NCI-H146 treated with DMSO at 0.1 percent for 48 hours (cell line): ENCODE measurements at regions not wholly inside any gene's neighbourhood (a gene's known extent, or its start where the extent isn't known, plus 50 kb on each side); places are given as distances from the start of the nearest gene placed in this dataset.
"Not testable (repeated sequence)": the region's sequence is repeated elsewhere in the genome, so short reads cannot be mapped to it uniquely, and the experiment has no call there.

Source experiments
- DNase-seq: peaks from one replicate; lab custom pipeline; 2025; ENCODE audit not compliant: unreplicated experiment; lab: John Stamatoyannopoulos, UW

DNA sequence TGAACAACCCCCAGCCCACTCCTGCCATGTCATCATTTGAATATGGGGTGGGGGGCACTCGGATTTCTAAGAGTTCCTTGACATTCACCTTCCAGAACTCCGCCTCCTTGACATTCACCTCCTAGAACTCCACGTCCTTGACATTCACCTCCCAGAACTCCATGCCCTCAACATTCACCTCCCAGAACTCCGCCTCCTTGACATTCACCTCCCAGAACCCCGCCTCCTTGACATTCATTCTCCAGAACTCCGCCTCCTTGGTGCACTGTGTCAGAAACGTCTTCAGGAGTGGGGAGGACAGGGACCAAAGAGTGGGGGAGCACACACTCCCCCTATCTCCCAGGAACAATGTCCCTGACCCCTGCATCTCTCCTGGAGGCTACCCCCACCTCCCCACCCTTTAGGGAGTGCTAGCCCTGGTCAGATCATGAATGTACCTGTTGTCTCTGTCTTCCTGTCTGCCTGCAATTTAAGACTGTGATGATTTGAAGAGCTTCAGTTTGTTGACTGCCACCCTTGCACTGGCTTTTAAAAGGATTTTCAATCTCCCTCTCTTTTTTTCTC, 110.1 kb downstream of the NPTX2 start:
- no peak for DNase-seq

DNA sequence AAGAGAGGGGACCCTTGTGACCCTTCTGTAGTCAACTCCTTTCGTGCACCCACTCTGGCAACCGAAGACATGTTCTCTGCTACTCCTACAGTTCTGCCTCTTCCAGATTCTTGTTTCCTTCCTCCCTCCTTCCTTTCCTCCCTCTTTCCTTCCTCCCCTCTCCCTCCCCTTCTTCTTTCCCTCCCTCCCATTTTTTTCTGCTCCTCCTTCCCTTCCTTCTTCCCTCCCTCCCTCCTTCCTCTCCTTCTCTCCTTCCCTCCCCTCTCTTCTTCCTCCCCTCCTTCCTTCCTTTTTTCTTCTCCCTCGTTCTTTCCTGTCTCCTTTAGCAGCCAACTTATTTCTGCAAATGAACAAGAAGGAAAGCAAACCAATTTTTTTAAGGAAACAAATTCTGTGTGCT, 111.5 kb downstream of the NPTX2 start:
- DNase-seq: no peak

DNA sequence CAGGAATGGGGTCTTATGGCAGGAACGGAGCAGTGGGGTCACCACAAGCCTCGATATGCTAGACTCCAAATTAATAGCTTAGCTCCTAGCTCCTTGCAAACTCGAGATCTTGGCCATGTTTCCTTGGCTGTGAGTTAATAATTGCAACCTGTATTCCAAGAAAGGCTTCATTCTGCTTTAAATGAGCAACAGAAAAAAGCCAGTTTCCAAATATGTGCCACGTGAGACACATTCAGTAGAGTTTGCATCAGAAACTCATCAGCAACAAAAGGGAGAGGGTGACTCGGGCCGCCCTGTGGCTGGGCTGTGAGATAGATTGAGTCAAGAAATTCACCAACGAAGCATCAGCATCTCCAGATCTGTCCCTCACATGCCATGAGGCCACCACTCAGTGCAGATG, 112.0 kb downstream of the NPTX2 start:
- DNase-seq: no peak

DNA sequence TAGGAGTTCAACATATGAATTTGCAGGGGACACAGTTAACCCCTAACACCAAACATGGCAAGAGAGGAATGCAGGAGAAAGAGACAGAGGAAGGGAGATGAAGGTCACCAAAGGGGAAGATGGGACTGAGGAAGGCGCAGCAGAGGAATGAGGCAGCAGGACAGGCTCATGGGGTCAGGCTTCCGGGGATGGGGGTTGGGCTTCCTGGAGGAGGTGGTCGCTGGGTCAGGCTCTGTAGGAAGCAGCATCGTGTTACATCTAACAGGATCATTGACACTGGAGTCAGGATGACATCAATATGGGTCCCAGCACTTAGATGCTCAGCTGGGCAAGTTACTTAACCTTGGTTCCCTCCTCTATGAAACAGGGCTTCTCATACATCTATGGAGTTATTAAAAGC, 113.2 kb downstream of the NPTX2 start:
- DNase-seq: no peak

DNA sequence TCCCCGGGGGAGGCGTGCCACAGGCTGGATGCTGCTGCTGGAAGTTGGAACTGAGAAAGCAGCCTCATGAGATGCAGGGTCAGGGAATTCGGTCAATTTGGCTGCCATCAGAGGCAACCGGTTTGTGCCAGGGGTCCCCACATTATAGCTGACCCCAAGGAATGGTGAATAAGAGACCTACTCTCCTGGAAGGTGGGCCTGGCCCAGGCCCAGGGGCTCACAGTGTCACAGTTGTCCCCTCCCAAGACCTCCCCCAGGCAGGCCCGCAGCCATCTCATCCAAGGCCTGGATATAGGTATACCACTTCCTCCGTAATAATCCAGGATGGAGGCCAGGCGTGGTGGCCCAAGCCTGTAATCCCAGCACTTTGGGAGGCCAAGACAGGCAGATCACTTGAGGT, 114.6 kb downstream of the NPTX2 start:
- no peak for DNase-seq

DNA sequence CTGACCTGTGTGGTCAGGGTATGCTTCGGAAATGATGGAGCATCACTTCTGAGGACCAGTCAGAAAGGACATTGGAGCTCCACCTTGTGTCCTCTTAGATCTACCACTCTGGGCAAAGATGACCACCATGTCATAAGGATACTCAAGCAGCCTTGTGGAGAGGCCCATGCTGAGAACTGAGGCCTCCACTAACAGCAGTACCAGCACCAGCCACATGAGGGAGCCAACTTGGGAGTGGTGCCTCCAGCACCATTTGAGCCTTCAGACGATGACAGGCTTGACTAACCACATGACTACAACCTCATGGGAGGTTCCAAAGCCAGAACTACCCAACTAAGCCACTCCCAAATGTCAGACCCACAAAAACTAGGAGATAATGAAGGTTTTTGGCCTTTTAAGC, 116.0 kb downstream of the NPTX2 start:
- no peak for DNase-seq

DNA sequence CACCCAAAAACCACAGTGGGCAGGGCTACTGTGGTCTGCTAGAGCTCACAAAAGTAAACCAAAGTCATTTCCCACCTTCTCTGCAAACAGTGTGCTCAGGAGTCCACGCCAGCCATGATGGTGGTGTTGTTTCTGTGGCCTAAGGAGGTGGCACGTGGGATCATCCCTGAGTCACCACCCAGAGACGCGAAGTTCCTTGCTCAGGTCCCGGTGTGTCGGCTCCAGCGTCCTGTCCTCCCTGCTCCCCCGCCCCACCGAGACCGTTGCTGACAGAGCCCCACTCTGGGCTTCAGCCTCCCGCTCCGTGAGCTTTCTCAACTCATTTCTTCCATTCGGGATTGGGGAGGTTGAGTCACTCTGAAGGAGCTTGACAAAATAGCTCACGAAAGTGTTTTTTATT, 118.7 kb downstream of the NPTX2 start:
- no peak for DNase-seq

DNA sequence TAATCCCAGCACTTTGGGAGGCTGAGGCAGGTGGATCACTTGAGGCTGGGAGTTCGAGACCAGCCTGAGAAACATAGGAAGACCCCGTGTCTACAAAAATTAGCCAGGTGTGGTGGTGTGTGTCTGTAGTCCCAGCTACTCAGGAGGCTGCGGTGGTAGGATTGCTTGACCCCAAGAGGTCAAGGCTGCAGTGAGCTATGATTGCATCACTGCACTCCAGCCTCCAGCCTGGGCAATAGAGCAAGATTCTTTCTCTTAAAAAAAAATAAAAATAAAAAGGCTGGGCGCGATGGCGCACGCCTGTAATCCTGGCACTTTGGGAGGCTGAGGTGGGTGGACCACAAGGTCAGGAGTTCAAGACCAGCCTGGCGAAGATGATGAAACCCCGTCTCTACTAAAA, 119.4 kb downstream of the NPTX2 start:
- DNase-seq: not testable (repeated sequence)

DNA sequence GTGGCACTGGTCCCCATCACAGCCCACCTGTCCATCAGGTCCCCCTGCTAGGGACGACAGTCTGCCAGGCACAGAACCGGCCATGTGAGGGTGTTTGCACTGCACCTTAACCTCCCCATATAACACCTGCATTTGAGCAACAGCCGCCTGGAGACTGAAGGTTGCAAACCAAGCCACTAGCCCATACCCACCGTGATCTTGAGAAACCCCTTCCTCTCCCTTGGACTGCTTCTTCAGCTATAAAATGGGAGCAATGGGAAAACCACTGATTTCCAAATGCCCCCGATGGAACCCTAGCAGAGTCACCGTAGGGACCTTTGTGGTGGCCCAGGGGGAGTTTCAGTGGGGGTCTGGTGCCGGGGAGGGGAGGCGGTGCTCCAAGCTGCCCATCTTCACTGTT, 120.1 kb downstream of the NPTX2 start:
- no peak for DNase-seq

DNA sequence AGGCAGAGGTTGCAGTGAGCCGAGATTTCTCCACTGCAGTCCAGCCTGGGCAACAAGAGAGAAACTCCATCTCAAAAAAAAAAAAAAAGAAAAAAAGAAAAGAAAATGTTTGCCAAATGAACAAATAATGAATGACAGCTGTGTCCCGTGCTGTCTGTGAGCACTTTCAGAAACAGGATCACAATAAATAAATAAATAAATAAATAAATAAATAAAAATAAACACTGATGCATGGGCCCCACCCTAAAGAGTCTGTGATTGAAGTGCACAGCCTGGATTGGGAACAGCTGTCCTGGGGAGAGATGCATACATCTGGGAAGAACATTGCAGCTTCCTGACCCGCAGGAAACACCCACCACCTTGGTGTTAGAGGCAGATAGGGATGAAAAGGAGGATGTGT, 123.6 kb downstream of the NPTX2 start:
- no peak for DNase-seq

DNA sequence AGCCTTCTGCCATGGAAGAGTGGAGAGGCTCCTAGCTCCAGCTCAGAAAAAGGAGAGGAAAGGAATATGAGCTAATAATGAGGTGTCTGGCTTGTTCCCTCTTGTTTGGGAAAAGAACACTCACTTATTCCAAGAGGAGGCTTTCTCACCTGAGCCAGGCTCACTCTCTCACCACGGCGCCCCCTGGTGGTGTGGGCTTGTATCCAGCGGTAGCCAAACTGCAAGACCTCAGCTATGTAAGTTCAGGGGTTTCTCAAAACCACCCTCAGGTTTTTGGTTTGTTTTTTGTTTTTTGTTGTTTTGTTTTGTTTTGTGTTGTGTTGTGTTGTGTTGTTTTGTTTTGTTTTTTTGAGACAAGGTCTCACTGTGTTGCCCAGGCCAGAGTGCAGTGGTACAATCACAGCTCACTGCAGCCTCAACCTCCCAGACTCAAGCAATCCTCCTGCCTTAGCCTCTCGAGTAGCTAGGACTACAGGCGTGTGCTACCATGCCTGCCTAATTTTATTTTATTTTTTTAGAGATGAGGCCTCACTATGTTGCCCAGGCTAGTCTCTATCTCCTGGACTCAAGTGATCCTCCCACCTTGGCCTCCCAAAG, 124.0 kb downstream of the TMEM130 start:
- peak; percentile 57 for DNase-seq

DNA sequence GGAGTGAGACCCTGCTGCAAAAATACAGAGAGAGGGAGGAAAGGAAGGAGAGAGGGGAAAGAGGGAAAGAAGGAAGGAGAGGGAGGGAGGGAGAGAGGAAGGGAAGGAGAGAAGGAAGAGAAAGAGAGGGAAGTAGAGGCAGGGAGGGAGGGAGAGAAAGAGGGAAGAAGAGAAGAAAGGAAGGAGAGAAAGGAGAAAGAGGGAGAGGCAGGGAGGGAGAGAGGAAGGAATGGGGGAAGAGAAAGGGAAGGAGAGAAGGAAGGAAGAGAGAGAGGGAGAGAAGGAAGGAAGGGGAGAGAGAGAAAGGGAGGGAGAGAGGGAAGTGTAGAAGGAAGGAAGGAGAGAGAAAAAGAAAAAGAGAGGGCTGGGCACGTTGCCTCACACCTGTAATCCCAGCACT, 121.7 kb downstream of the TMEM130 start:
- no peak for DNase-seq

DNA sequence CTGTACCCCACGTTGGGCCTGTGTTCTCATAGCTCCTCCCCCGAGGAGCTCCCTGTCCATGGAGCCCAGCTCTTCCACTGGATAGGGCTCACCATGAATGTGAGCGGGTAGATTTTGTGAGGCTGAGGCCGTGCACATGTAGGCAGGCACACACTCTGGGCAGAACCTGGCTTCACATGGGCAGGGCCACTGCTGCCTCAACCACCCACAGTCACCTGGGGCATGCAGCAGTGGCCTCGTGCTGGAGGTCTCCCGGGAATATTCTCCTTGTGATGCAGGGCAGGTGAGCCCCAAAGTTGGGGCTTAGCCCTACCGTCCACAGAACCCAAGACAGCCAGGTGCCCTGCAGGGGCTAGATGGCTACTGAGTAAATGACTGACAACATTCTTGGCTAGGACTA, 116.6 kb downstream of the TMEM130 start:
- no peak for DNase-seq

DNA sequence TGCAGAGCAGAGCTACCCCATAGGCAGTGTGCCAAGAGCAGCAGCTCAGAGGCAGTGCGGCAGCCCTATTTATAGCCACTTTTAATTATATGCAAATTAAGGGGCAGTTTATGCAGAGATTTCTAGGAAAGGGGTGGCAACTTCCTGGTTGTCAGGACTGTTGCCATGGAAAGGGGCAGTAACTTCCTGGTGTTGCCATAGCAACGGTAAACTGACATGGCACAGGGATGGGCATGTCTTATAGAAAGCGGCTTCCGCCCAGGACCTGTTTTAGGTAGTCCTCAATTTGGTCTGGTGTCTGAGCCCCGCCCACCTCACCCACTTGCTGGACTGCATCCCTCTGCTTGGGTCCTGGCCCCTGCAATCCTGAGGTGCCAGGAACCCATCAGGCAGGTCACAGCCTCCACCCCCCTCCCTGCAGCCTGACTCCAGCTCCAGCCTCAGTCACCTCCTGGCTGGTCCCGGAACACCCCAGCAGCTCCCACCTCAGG, 115.8 kb downstream of the TMEM130 start:
- no peak for DNase-seq

DNA sequence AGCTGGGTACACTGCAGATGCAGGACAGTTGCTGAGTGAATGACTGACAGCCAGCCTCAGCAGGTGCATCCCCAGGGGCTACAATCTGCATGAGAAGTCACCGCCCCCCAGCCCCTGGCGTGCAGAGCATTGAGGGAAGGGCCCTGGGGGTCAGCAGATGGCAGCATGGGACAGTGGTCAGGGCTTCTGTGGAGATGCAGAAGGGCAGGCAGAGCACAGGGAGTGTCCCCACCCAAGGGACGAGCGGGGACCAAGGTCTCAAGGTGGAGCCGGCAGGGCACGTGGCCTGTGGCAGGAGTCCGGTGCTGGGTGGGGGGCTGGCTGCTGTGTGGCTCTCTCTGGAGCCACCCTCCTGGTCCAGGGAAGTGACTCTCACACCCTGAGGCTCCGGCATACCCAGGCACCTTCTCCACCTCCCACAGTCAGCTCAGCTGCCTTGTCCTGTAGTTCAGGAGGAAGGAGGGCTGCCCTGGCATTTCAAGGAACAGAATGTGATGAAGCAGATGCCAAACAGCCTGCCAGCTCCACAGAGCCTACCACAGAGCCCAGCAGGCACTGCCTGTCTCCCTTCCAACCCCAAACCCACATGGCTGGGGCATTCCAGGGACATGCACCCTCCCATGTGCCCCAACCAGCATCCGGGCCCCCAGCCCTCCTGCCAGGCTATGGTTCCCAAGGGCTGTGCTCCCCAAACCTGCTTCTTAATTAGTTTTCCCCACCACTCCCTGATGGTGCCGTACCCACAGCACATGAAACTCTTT, 114.5 kb downstream of the TMEM130 start:
- DNase-seq: no peak

DNA sequence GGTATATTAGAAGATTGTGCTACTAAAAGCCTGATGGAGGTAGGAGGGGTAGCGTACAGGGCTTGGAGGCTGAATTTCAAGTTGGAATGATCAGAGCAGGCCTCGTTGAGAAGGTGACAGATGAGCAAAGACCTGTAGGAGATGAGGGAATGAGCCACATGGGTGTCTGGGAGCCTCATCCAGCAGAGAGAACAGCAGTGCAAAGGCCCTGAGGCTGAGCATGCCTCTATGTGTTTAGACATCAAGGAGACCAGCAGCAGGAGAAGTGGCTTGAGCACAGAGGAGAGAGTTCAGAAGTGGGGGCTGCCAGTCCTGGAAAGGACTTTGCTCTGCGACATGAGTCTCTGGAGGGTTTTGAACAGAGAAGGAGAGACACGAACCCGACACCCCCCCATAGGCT, 111.7 kb downstream of the TMEM130 start:
- no peak for DNase-seq

DNA sequence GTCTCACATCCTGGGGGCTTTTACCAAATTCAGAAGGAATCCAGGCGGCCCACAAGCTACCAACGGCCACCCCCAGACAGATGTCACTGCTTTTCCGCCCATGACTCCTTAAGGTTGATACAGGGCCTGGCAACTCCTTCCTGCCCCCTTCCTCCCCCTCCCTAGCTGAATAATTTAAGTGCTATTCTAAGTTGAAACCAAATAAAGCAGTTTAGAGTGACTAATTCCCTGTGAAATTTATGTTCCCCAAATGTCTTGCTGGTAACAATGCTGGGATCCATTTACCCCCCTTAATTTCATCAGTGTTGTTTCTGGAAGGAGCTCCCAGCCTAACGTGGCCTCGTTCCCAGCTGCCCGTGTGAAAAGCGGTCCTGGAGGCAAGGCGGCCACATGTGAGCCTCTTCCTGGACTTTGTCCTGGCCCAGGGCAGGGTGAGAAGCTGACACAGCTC, 109.6 kb downstream of the TMEM130 start:
- no peak for DNase-seq

DNA sequence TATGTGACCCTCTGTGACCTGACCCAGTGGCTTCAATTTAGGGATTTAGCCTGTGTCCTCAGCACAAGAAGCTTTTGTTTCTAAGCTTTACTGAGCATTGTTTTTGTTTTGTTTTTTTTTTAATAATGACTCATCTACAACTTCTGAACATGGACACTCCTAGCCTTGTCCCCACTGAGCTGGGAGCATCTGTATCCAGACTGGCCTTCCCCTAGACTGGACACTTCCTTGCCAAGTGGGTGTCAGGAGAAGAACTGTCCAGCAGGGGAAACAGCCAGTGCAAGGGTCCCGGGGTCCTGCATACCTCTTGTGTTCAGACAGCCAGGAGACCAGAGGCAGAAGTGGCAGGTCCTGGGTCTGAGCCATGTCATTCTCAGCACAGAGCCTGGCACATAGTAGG, 108.6 kb downstream of the TMEM130 start:
- no peak for DNase-seq

DNA sequence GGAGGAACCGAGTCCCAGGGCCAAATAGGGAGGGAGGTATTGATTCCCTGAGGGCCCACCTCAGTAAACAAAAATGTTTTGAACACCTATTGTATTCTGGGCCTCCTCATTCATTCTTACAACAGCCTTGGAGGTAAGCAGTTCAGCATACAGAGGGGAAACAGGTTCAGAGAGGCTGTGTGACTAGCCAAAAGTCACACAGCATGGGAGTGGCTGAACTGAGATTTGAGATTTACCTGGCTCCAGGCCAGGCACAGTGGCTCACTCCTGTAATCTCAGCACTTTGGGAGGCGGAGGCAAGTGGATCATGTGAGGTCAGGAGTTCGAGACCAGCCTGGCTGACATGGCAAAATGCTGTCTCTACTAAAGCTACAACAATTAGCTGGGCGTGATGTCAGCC, 107.2 kb downstream of the TMEM130 start:
- DNase-seq: no peak

DNA sequence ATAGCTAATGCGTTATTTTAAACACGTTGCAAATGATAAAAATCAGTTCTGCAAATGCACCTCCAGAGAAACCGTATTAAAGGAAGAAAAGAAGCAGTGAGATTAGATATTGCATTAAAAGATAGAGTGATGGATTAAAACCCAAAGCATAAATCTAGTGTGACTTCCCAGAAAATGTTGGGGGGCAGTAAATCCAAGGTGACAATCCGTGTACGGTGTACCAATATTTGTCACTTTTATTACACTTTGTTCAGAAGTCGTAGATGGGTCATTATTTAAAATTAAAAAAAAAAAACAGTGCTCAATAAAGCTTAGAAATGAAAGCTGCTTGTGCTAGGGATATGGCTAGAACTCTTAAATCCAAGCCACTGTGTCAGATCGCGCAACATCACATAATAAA, 106.4 kb downstream of the TMEM130 start:
- no peak for DNase-seq

DNA sequence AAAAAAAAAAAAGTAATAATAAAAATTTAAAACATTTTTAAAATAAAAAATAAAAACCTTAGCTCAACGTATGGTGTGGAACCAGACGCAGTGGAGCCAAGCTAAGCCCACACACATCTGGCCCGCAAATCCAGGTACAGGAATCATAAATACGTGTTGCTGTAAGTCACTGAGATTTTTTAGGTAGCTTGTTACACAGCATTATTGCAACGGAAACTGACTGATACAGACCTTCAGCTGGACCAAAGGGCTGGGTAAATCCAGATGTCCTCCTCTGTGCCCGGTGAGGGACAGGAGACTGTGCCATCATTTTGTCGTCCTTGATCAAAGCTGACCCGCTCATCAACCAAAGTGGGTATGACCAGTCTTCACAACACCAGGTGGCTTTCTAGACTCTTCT, 104.9 kb downstream of the TMEM130 start:
- no peak for DNase-seq

DNA sequence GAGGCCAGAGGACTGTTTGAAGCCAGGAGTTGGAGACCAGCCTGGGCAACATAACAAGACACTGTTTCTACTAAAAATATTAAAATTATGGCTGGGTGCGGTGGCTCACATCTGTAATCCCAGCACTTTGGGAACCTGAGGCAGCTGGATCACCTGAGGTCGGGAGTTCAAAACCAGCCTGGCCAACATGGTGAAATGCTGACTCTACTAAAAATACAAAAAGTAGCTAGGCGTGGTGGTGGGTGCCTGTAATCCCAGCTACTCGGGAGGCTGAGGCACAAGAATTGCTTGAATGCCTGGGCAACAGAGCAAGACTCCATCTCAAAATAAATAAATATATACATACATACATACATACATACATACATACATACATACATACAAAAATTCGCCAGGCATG, 99.7 kb downstream of the TMEM130 start:
- DNase-seq: not testable (repeated sequence)
